HEK293 (cell line): ENCODE measurements at regions not wholly inside any gene's neighbourhood (a gene's known extent, or its start where the extent isn't known, plus 50 kb on each side); places are given as distances from the start of the nearest gene placed in this dataset.
"Not testable (repeated sequence)": the region's sequence is repeated elsewhere in the genome, so short reads cannot be mapped to it uniquely, and the experiment has no call there.

Experiments
- CTCF ChIA-PET: fragments of 350-600 bp; formaldehyde crosslinking; extraction: SDS; loops from one replicate; lab custom pipeline; 2021; ENCODE audit warnings: antibody characterized with exemption; lab: Yijun Ruan, JAX
- POLR2A ChIA-PET: fragments of 300-600 bp; formaldehyde crosslinking; extraction: SDS; loops from one replicate; lab custom pipeline; 2020; ENCODE audit warnings: antibody characterized with exemption, inconsistent platforms; lab: Yijun Ruan, JAX
- H3K27ac ChIP-seq: fragments of 200-500 bp; sonication (Bioruptor generic); 2 replicates; pipeline ENCODE4 v1.5.1; 2014; ENCODE audit warnings: low read depth, low read length, control low read depth, inconsistent platforms; ENCODE audit errors: extremely low read depth
- H3K36me3 ChIP-seq, 2 experiments: fragments of 200-500 bp in 1 of 2; sonication (Bioruptor generic) in 1 of 2; 1 replicate in 1 of 2; 2 replicates in 1 of 2; pipeline ENCODE4 v1.5.1; 2014 to 2017; ENCODE audit warnings: inconsistent platforms in 2 of 2, low read length in 2 of 2; ENCODE audit not compliant: control insufficient read depth in 2 of 2, insufficient read depth in 1 of 2
- H3K4me1 ChIP-seq: fragments of 200-500 bp; sonication (Bioruptor generic); 2 replicates; pipeline ENCODE4 v1.5.1; 2014; ENCODE audit warnings: mild to moderate bottlenecking, low read length, inconsistent platforms; ENCODE audit not compliant: control insufficient read depth, insufficient read depth
- H3K4me3 ChIP-seq: 2 replicates; pipeline ENCODE4 v1.5.1; 2011; ENCODE audit warnings: low read depth, mild to moderate bottlenecking, control low read depth, low read length, moderate library complexity
- H3K9me3 ChIP-seq: fragments of 200-500 bp; sonication (Bioruptor generic); 2 replicates; pipeline ENCODE4 v1.5.1; 2014; ENCODE audit warnings: low read depth, low read length, inconsistent platforms; ENCODE audit not compliant: control insufficient read depth, insufficient read depth
- BCL11B ChIP-seq: fragments of 450-650 bp; formaldehyde crosslinking; IDR thresholded peaks from 2 replicates; pipeline ENCODE4 v1.5.1; 2016; ENCODE audit warnings: low read depth, missing biosample characterization, missing genetic modification characterization
- HOXA7 ChIP-seq: sonication (generic); formaldehyde crosslinking; IDR thresholded peaks from 2 replicates; pipeline ENCODE4 v1.8.1; 2022; ENCODE audit warnings: missing genetic modification reagents, borderline replicate concordance
- KLF8 ChIP-seq: fragments of 450-650 bp; formaldehyde crosslinking; IDR thresholded peaks from 2 replicates; pipeline ENCODE4 v1.5.1; 2016; ENCODE audit warnings: missing biosample characterization, missing genetic modification characterization
- OVOL3 ChIP-seq: fragments of 450-650 bp; formaldehyde crosslinking; IDR thresholded peaks from 2 replicates; pipeline ENCODE4 v1.5.1; 2016; ENCODE audit warnings: missing biosample characterization, missing genetic modification characterization
- RBAK ChIP-seq: fragments of 450-650 bp; formaldehyde crosslinking; IDR thresholded peaks from 2 replicates; pipeline ENCODE4 v1.5.1; 2016; ENCODE audit warnings: missing biosample characterization, missing genetic modification characterization
- ZBTB48 ChIP-seq: fragments of 450-650 bp; formaldehyde crosslinking; IDR thresholded peaks from 2 replicates; pipeline ENCODE4 v1.5.1; 2016; ENCODE audit warnings: missing biosample characterization, missing genetic modification characterization
- ZFP3 ChIP-seq: fragments of 450-650 bp; formaldehyde crosslinking; IDR thresholded peaks from 2 replicates; pipeline ENCODE4 v1.5.1; 2016; ENCODE audit warnings: low read depth, missing biosample characterization, missing genetic modification characterization
- ZNF114 ChIP-seq: fragments of 450-650 bp; formaldehyde crosslinking; IDR thresholded peaks from 2 replicates; pipeline ENCODE4 v1.5.0; 2017; ENCODE audit warnings: missing biosample characterization, missing genetic modification characterization
- ZNF132 ChIP-seq: fragments of 450-650 bp; formaldehyde crosslinking; IDR thresholded peaks from 2 replicates; pipeline ENCODE4 v1.5.1; 2017; ENCODE audit warnings: missing biosample characterization, missing genetic modification characterization, borderline replicate concordance
- ZNF133 ChIP-seq: fragments of 450-650 bp; formaldehyde crosslinking; IDR thresholded peaks from 2 replicates; pipeline ENCODE4 v1.5.1; 2016; ENCODE audit warnings: missing biosample characterization, missing genetic modification characterization
- ZNF169 ChIP-seq: fragments of 450-650 bp; formaldehyde crosslinking; IDR thresholded peaks from 2 replicates; pipeline ENCODE4 v1.5.1; 2016; ENCODE audit warnings: missing biosample characterization, missing genetic modification characterization
- ZNF174 ChIP-seq: fragments of 450-650 bp; formaldehyde crosslinking; IDR thresholded peaks from 2 replicates; pipeline ENCODE4 v1.5.0; 2017; ENCODE audit warnings: missing biosample characterization, mild to moderate bottlenecking, missing genetic modification characterization
- ZNF214 ChIP-seq: fragments of 450-650 bp; formaldehyde crosslinking; IDR thresholded peaks from 2 replicates; pipeline ENCODE4 v1.5.1; 2017; ENCODE audit warnings: missing biosample characterization, mild to moderate bottlenecking, missing genetic modification characterization, borderline replicate concordance
- ZNF311 ChIP-seq: fragments of 450-650 bp; formaldehyde crosslinking; IDR thresholded peaks from 2 replicates; pipeline ENCODE4 v1.5.1; 2017; ENCODE audit warnings: missing biosample characterization, missing genetic modification characterization, borderline replicate concordance
- ZNF324 ChIP-seq: fragments of 450-650 bp; formaldehyde crosslinking; IDR thresholded peaks from 2 replicates; pipeline ENCODE4 v1.5.1; 2016; ENCODE audit warnings: missing biosample characterization, missing genetic modification characterization
- ZNF350 ChIP-seq: fragments of 450-650 bp; formaldehyde crosslinking; IDR thresholded peaks from 2 replicates; pipeline ENCODE4 v1.5.0; 2017; ENCODE audit warnings: missing biosample characterization, mild to moderate bottlenecking, missing genetic modification characterization
- ZNF423 ChIP-seq: fragments of 450-650 bp; formaldehyde crosslinking; IDR thresholded peaks from 2 replicates; pipeline ENCODE4 v1.5.1; 2016; ENCODE audit warnings: missing biosample characterization, missing genetic modification characterization
- ZNF548 ChIP-seq: fragments of 450-650 bp; formaldehyde crosslinking; IDR thresholded peaks from 2 replicates; pipeline ENCODE4 v1.5.1; 2016; ENCODE audit warnings: missing biosample characterization, missing genetic modification characterization
- ZNF549 ChIP-seq: fragments of 450-650 bp; IDR thresholded peaks from 2 replicates; pipeline ENCODE4 v1.5.1; 2018; ENCODE audit warnings: missing biosample characterization, missing genetic modification characterization, mild to moderate bottlenecking, inconsistent platforms, moderate library complexity
- ZNF558 ChIP-seq: fragments of 450-650 bp; formaldehyde crosslinking; IDR thresholded peaks from 2 replicates; pipeline ENCODE4 v1.5.1; 2016; ENCODE audit warnings: missing biosample characterization, missing genetic modification characterization
- ZNF610 ChIP-seq: fragments of 450-650 bp; formaldehyde crosslinking; IDR thresholded peaks from 2 replicates; pipeline ENCODE4 v1.5.1; 2016; ENCODE audit warnings: missing biosample characterization, missing genetic modification characterization, borderline replicate concordance
- ZNF624 ChIP-seq: fragments of 450-650 bp; formaldehyde crosslinking; IDR thresholded peaks from 2 replicates; pipeline ENCODE4 v1.5.1; 2017; ENCODE audit warnings: missing biosample characterization, missing genetic modification characterization
- ZNF76 ChIP-seq: fragments of 450-650 bp; formaldehyde crosslinking; IDR thresholded peaks from 2 replicates; pipeline ENCODE4; 2016; ENCODE audit warnings: low read depth, missing biosample characterization, missing genetic modification characterization, borderline replicate concordance
- ZNF791 ChIP-seq: fragments of 450-650 bp; formaldehyde crosslinking; IDR thresholded peaks from 2 replicates; pipeline ENCODE4 v1.5.1; 2016; ENCODE audit warnings: missing biosample characterization, missing genetic modification characterization
- ZSCAN16 ChIP-seq: fragments of 450-650 bp; formaldehyde crosslinking; IDR thresholded peaks from 2 replicates; pipeline ENCODE4 v1.5.1; 2016; ENCODE audit warnings: missing biosample characterization, missing genetic modification characterization
- TF ChIP-seq, protein P1 (sequence below): fragments of 450-650 bp; formaldehyde crosslinking; IDR thresholded peaks from 2 replicates; pipeline ENCODE4 v1.5.1; 2016; ENCODE audit warnings: missing biosample characterization, missing genetic modification characterization

DNA sequence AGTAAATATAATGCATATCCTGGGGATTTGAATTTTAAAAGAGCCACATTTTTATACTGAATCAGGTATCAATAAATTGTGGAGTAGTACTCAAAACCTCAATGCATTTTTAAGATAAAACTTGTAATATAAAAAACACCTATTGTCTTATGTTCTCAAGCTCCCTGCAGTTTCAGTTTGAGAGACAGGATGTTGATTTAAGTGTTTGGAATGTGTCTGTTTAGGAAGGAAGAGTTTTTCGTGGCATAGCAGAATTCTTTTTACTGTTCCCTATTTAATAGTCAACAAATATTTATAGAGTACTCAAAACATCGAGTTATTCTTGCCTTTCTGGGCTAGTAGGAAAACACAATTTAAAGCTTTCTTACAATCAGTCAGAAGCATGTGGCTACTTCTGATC lies 146.1 kb upstream of the BCHE start:
- ChIA-PET CTCF (no interaction called here), POLR2A (no interaction called here)
- TF ChIP-seq ZNF558 (no peak), ZNF132 (tag by site-specific recombination) (no peak), ZNF76 (tag by site-specific recombination) (no peak), ZSCAN16 (tag by site-specific recombination) (no peak), ZNF174 (tag by site-specific recombination) (no peak), HOXA7 (CRISPR knock-in tag) (no peak), ZNF114 (tag by site-specific recombination) (no peak), RBAK (tag by site-specific recombination) (no peak), ZNF311 (tag by site-specific recombination) (no peak), ZNF791 (tag by site-specific recombination) (no peak), ZNF624 (tag by site-specific recombination) (no peak), ZNF549 (tag by site-specific recombination) (no peak), KLF8 (no peak), ZNF350 (tag by site-specific recombination) (no peak), ZBTB48 (no peak)
- Histone ChIP-seq H3K4me1 (no peaks in the 10 kb centered on the region), H3K36me3 (no peaks in the 10 kb centered on the region), H3K4me3 (no peak overlapping the region), H3K9me3 (no peaks in the 10 kb centered on the region), H3K27ac (no peak overlapping the region)

GRCh38 chr3:165981318-165981717 lies 144.1 kb upstream of the BCHE start:
- Histone ChIP-seq H3K4me1 (no peaks in the 10 kb centered on the region), H3K27ac (no peak overlapping the region), H3K4me3 (no peak overlapping the region), H3K36me3 (no peaks in the 10 kb centered on the region), H3K9me3 (no peaks in the 10 kb centered on the region)
- ChIA-PET CTCF (no interaction called here), POLR2A (no interaction called here)
- TF ChIP-seq ZNF169 (tag by site-specific recombination): no peak
- TF ChIP-seq ZNF610 (tag by site-specific recombination): no peak
- no peak for TF ChIP-seq ZNF324

DNA sequence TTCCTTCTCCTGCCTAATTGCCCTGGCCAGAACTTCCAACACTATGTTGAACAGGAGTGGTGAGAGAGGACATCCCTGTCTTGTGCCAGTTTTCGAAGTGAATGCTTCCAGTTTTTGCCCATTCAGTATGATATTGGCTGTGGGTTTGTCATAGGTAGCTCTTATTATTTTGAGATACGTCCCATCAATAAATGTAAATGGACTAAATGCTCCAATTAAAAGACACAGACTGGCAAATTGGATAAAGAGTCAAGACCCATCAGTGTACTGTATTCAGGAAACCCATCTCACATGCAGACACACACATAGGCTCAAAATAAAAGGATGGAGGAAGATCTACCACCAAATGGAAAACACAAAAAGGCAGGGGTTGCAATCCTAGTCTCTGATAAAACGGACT lies 123.6 kb upstream of the BCHE start:
- CTCF ChIA-PET, H3K4me1 ChIP-seq, POLR2A ChIA-PET: not testable (repeated sequence)

DNA sequence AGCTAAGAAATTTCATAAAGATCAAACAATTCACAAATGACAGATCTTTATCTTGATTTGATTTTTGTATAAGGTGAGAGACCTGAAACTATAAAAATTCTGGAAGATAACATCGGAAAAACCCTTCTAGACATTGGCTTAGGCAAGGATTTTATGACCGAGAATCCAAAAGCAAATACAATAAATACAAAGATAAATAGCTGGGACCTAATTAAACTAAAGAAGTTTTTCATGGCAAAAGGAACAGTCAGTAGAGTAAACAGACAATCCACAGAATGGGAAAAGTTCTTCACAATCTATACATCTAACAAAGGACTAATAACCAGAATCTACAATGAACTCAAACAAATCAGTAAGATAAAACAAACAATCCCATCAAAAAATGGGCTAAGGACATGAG lies 116.9 kb upstream of the BCHE start:
- Histone ChIP-seq H3K27ac (no peak overlapping the region), H3K9me3 (no peaks in the 10 kb centered on the region)
- CTCF ChIA-PET: no interaction called here
- TF ChIP-seq ZNF214 (no peak), ZNF423 (tag by site-specific recombination) (no peak), ZNF311 (tag by site-specific recombination) (no peak), ZNF133 (no peak), BCL11B (no peak), OVOL3 (tag by site-specific recombination) (no peak), ZFP3 (tag by site-specific recombination) (no peak), ZNF114 (tag by site-specific recombination) (no peak), ZNF548 (tag by site-specific recombination) (no peak)
- TF ChIP-seq, protein P1, sequence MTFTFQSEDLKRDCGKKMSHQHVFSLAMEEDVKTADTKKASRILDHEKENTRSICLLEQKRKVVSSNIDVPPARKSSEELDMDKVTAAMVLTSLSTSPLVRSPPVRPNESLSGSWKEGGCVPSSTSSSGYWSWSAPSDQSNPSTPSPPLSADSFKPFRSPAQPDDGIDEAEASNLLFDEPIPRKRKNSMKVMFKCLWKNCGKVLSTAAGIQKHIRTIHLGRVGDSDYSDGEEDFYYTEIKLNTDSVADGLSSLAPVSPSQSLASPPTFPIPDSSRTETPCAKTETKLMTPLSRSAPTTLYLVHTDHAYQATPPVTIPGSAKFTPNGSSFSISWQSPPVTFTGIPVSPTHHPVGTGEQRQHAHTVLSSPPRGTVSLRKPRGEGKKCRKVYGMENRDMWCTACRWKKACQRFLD: no peak

More for the DNA sequence above, 123.6 kb upstream of the BCHE start:
- not testable (repeated sequence) for H3K36me3 ChIP-seq, H3K4me3 ChIP-seq, H3K9me3 ChIP-seq, H3K27ac ChIP-seq

More for the DNA sequence above, 116.9 kb upstream of the BCHE start:
- POLR2A ChIA-PET: no interaction called here
- H3K36me3 ChIP-seq: no peaks in the 10 kb centered on the region
- no peaks in the 10 kb centered on the region for H3K4me1 ChIP-seq
- H3K4me3 ChIP-seq: no peak overlapping the region
